HEK293 (cell line): ENCODE measurements at regions not wholly inside any gene's neighbourhood (a gene's known extent, or its start where the extent isn't known, plus 50 kb on each side); places are given as distances from the start of the nearest gene placed in this dataset.

Source experiments
- ATF2 ChIP-seq: fragments of 450-650 bp; formaldehyde crosslinking; IDR thresholded peaks from 2 replicates; pipeline ENCODE4 v1.5.1; 2016; ENCODE audit warnings: missing biosample characterization, missing genetic modification characterization, low read depth
- BCL11A ChIP-seq: fragments of 450-650 bp; formaldehyde crosslinking; IDR thresholded peaks from 2 replicates; pipeline ENCODE4 v1.5.1; 2016; ENCODE audit warnings: low read depth, missing biosample characterization, missing genetic modification characterization
- PBX3 ChIP-seq: sonication (generic); formaldehyde crosslinking; IDR thresholded peaks from 2 replicates; pipeline ENCODE4 v1.8.1; 2022; ENCODE audit warnings: mild to moderate bottlenecking, moderate library complexity, missing genetic modification reagents
- ZNF114 ChIP-seq: fragments of 450-650 bp; formaldehyde crosslinking; IDR thresholded peaks from 2 replicates; pipeline ENCODE4 v1.5.0; 2017; ENCODE audit warnings: missing biosample characterization, missing genetic modification characterization
- ZNF24 ChIP-seq: fragments of 450-650 bp; formaldehyde crosslinking; IDR thresholded peaks from 2 replicates; pipeline ENCODE4 v1.5.1; 2016; ENCODE audit warnings: missing biosample characterization, missing genetic modification characterization
- ZNF354C ChIP-seq: fragments of 450-650 bp; formaldehyde crosslinking; IDR thresholded peaks from 2 replicates; pipeline ENCODE4 v1.5.1; 2016; ENCODE audit warnings: missing biosample characterization, missing genetic modification characterization, low read depth, borderline replicate concordance
- ZNF501 ChIP-seq: fragments of 450-650 bp; formaldehyde crosslinking; IDR thresholded peaks from 2 replicates; pipeline ENCODE4 v1.5.1; 2016; ENCODE audit warnings: missing biosample characterization, missing genetic modification characterization

GRCh38 chr12:25896981-25897380, 61.5 kb upstream of the RASSF8 start:
- TF ChIP-seq ZNF501 (tag by site-specific recombination) (no peak), ZNF24 (tag by site-specific recombination) (no peak), ZNF354C (tag by site-specific recombination) (no peak), ZNF114 (tag by site-specific recombination) (no peak), PBX3 (no peak), ATF2 (no peak), BCL11A (tag by site-specific recombination) (no peak)
